ENCODE measurements at regions not wholly inside any gene's neighbourhood (a gene's known extent, or its start where the extent isn't known, plus 50 kb on each side); places are given as distances from the start of the nearest gene placed in this dataset.
A peak's percentile ranks its signal among the peaks of the same experiment; 100 is the strongest.
"Not testable (repeated sequence)": the region's sequence is repeated elsewhere in the genome, so short reads cannot be mapped to it uniquely, and the experiment has no call there.

- peak; percentile 93 for DNase-seq
These were observed 81.5 kb upstream of the PPM1B start for GRCh38 chr2:44087036-44087713.

GRCh38 chr2:44087714-44088092, 81.0 kb upstream of the PPM1B start:
- DNase-seq = no peak

- DNase-seq = not testable (repeated sequence)
These were observed 76.2 kb upstream of the PPM1B start for GRCh38 chr2:44092519-44092918.

GRCh38 chr2:44093970-44094369, 74.7 kb upstream of the PPM1B start:
- no peak for DNase-seq

- DNase-seq = no peak
These were observed 71.3 kb upstream of the PPM1B start for GRCh38 chr2:44097322-44097907.

GRCh38 chr2:44098050-44098449, 70.6 kb upstream of the PPM1B start:
- DNase-seq = no peak

GRCh38 chr2:44098891-44099290, 69.8 kb upstream of the PPM1B start:
- DNase-seq = no peak

GRCh38 chr2:44100351-44100750, 68.3 kb upstream of the PPM1B start:
- DNase-seq = no peak

- no peak for DNase-seq
These were observed 67.4 kb upstream of the PPM1B start for GRCh38 chr2:44101246-44101645.

GRCh38 chr2:44102790-44103562, 65.7 kb upstream of the PPM1B start:
- no peak for DNase-seq

GRCh38 chr2:44103639-44104038, 65.0 kb upstream of the PPM1B start:
- DNase-seq = no peak

GRCh38 chr2:44104855-44105271, 63.8 kb upstream of the PPM1B start:
- no peak for DNase-seq

GRCh38 chr2:44106509-44106908, 62.2 kb upstream of the PPM1B start:
- DNase-seq = not testable (repeated sequence)

GRCh38 chr2:44107086-44107740, 61.5 kb upstream of the PPM1B start:
- DNase-seq = no peak

- no peak for DNase-seq
These were observed 60.7 kb upstream of the PPM1B start for GRCh38 chr2:44107974-44108373.

- no peak for DNase-seq
These were observed 59.5 kb upstream of the PPM1B start for GRCh38 chr2:44109166-44109565.

GRCh38 chr2:44110444-44110843, 58.2 kb upstream of the PPM1B start:
- DNase-seq = no peak

- DNase-seq = no peak
These were observed 56.6 kb upstream of the PPM1B start for GRCh38 chr2:44112096-44112495.

- no peak for DNase-seq
These were observed 52.4 kb upstream of the PPM1B start for GRCh38 chr2:44116319-44116718.

- no peak for DNase-seq
These were observed 50.4 kb upstream of the PPM1B start for GRCh38 chr2:44118257-44118656.
